ENCODE measurements at regions not wholly inside any gene's neighbourhood (a gene's known extent, or its start where the extent isn't known, plus 50 kb on each side); places are given as distances from the start of the nearest gene placed in this dataset.
A peak's percentile ranks its signal among the peaks of the same experiment; 100 is the strongest.
"Not testable (repeated sequence)": the region's sequence is repeated elsewhere in the genome, so short reads cannot be mapped to it uniquely, and the experiment has no call there.

GRCh38 chr21:22363504-22363903 lies 1365.3 kb downstream of the NCAM2 start:
- Histone ChIP-seq H3K36me3 (ENCODE audit: control insufficient read depth, insufficient read depth, low read length) (no peaks in the 10 kb centered on the region), H3K27me3 (ENCODE audit: control insufficient read depth, insufficient read depth, low read length) (no peaks in the 10 kb centered on the region), H3K27ac (ENCODE audit: low read depth, low read length) (no peak overlapping the region), H3K4me3 (ENCODE audit: low read depth, low read length) (no peak overlapping the region), H3K4me1 (ENCODE audit: control insufficient read depth, insufficient read depth, low read length) (no peaks in the 10 kb centered on the region), H3K9me3 (ENCODE audit: control insufficient read depth, insufficient read depth, low read length) (no peaks in the 10 kb centered on the region)
- 81% methylated on average over 3 of the region's 7 CpGs for WGBS (ENCODE audit: insufficient coverage)
- DNase-seq (ENCODE audit: low read depth in 4 of 6, low spot score in 6 of 6), result no peak

- H3K9me3 ChIP-seq (ENCODE audit: control insufficient read depth, insufficient read depth, low read length), result no peaks in the 10 kb centered on the region
- no peak for DNase-seq (ENCODE audit: low read depth in 4 of 6, low spot score in 6 of 6)
- 60% methylated on average over 1 of the region's 5 CpGs for WGBS (ENCODE audit: insufficient coverage)
- H3K4me3 ChIP-seq (ENCODE audit: low read depth, low read length), result no peak overlapping the region
- H3K27ac ChIP-seq (ENCODE audit: low read depth, low read length), result no peak overlapping the region
- H3K27me3 ChIP-seq (ENCODE audit: control insufficient read depth, insufficient read depth, low read length), result no peaks in the 10 kb centered on the region
- H3K4me1 ChIP-seq (ENCODE audit: control insufficient read depth, insufficient read depth, low read length), result no peaks in the 10 kb centered on the region
- no peaks in the 10 kb centered on the region for H3K36me3 ChIP-seq (ENCODE audit: control insufficient read depth, insufficient read depth, low read length)
These were observed 1366.0 kb downstream of the NCAM2 start for GRCh38 chr21:22364163-22364562.

- DNase-seq (ENCODE audit: low read depth in 4 of 6, low spot score in 6 of 6), result no peak
- Histone ChIP-seq H3K36me3 (ENCODE audit: control insufficient read depth, insufficient read depth, low read length) (no peaks in the 10 kb centered on the region), H3K4me1 (ENCODE audit: control insufficient read depth, insufficient read depth, low read length) (no peaks in the 10 kb centered on the region), H3K9me3 (ENCODE audit: control insufficient read depth, insufficient read depth, low read length) (no peaks in the 10 kb centered on the region), H3K27me3 (ENCODE audit: control insufficient read depth, insufficient read depth, low read length) (no peaks in the 10 kb centered on the region), H3K4me3 (ENCODE audit: low read depth, low read length) (no peak overlapping the region), H3K27ac (ENCODE audit: low read depth, low read length) (no peak overlapping the region)
- 6% methylated on average over 4 of the region's 7 CpGs for WGBS (ENCODE audit: insufficient coverage)
These were observed 1376.2 kb downstream of the NCAM2 start for GRCh38 chr21:22374218-22374969.

GRCh38 chr21:22377795-22378194 lies 1379.6 kb downstream of the NCAM2 start:
- not testable (repeated sequence) for H3K27ac ChIP-seq (ENCODE audit: low read depth, low read length); H3K36me3 ChIP-seq (ENCODE audit: control insufficient read depth, insufficient read depth, low read length); H3K9me3 ChIP-seq (ENCODE audit: control insufficient read depth, insufficient read depth, low read length); H3K4me1 ChIP-seq (ENCODE audit: control insufficient read depth, insufficient read depth, low read length); DNase-seq (ENCODE audit: low read depth in 4 of 6, low spot score in 6 of 6); H3K27me3 ChIP-seq (ENCODE audit: control insufficient read depth, insufficient read depth, low read length); H3K4me3 ChIP-seq (ENCODE audit: low read depth, low read length)
- no CpG with 5 or more reads among the region's 3 CpGs for WGBS (ENCODE audit: insufficient coverage)

- no peak for DNase-seq (ENCODE audit: low read depth in 4 of 6, low spot score in 6 of 6)
- H3K4me3 ChIP-seq (ENCODE audit: low read depth, low read length), result no peak overlapping the region
- no peaks in the 10 kb centered on the region for H3K9me3 ChIP-seq (ENCODE audit: control insufficient read depth, insufficient read depth, low read length)
- no peaks in the 10 kb centered on the region for H3K36me3 ChIP-seq (ENCODE audit: control insufficient read depth, insufficient read depth, low read length)
- no peaks in the 10 kb centered on the region for H3K4me1 ChIP-seq (ENCODE audit: control insufficient read depth, insufficient read depth, low read length)
- no peaks in the 10 kb centered on the region for H3K27me3 ChIP-seq (ENCODE audit: control insufficient read depth, insufficient read depth, low read length)
- H3K27ac ChIP-seq (ENCODE audit: low read depth, low read length), result no peak overlapping the region
These were observed 1395.1 kb downstream of the NCAM2 start for GRCh38 chr21:22393324-22393723.

- no peaks in the 10 kb centered on the region for H3K4me1 ChIP-seq (ENCODE audit: control insufficient read depth, insufficient read depth, low read length)
- H3K9me3 ChIP-seq (ENCODE audit: control insufficient read depth, insufficient read depth, low read length), result no peaks in the 10 kb centered on the region
- no peak overlapping the region for H3K4me3 ChIP-seq (ENCODE audit: low read depth, low read length)
- no peak for DNase-seq (ENCODE audit: low read depth in 4 of 6, low spot score in 6 of 6)
- H3K27ac ChIP-seq (ENCODE audit: low read depth, low read length), result no peak overlapping the region
- whole genome bisulfite sequencing (ENCODE audit: insufficient coverage), result 100% methylated on average over 2 of the region's 6 CpGs
- H3K27me3 ChIP-seq (ENCODE audit: control insufficient read depth, insufficient read depth, low read length), result no peaks in the 10 kb centered on the region
- no peaks in the 10 kb centered on the region for H3K36me3 ChIP-seq (ENCODE audit: control insufficient read depth, insufficient read depth, low read length)
These were observed 1397.8 kb downstream of the NCAM2 start for GRCh38 chr21:22395965-22396364.

- no peak for DNase-seq (ENCODE audit: low read depth in 4 of 6, low spot score in 6 of 6)
- Histone ChIP-seq H3K27ac (ENCODE audit: low read depth, low read length) (no peak overlapping the region), H3K4me3 (ENCODE audit: low read depth, low read length) (no peak overlapping the region), H3K27me3 (ENCODE audit: control insufficient read depth, insufficient read depth, low read length) (no peaks in the 10 kb centered on the region), H3K9me3 (ENCODE audit: control insufficient read depth, insufficient read depth, low read length) (no peaks in the 10 kb centered on the region), H3K4me1 (ENCODE audit: control insufficient read depth, insufficient read depth, low read length) (no peaks in the 10 kb centered on the region), H3K36me3 (ENCODE audit: control insufficient read depth, insufficient read depth, low read length) (no peaks in the 10 kb centered on the region)
- 80% methylated on average over 1 of the region's 1 CpG for WGBS (ENCODE audit: insufficient coverage)
These were observed 1401.7 kb downstream of the NCAM2 start for GRCh38 chr21:22399681-22400514.

- H3K27me3 ChIP-seq (ENCODE audit: control insufficient read depth, insufficient read depth, low read length), result no peaks in the 10 kb centered on the region
- H3K9me3 ChIP-seq (ENCODE audit: control insufficient read depth, insufficient read depth, low read length), result peaks cover 1% of the 10 kb centered on the region
- WGBS (ENCODE audit: insufficient coverage), result 50% methylated on average over 1 of the region's 2 CpGs
- no peak overlapping the region for H3K27ac ChIP-seq (ENCODE audit: low read depth, low read length)
- no peaks in the 10 kb centered on the region for H3K4me1 ChIP-seq (ENCODE audit: control insufficient read depth, insufficient read depth, low read length)
- DNase-seq (ENCODE audit: low read depth in 4 of 6, low spot score in 6 of 6), result no peak
- H3K36me3 ChIP-seq (ENCODE audit: control insufficient read depth, insufficient read depth, low read length), result no peaks in the 10 kb centered on the region
- no peak overlapping the region for H3K4me3 ChIP-seq (ENCODE audit: low read depth, low read length)
These were observed 1411.4 kb downstream of the NCAM2 start for GRCh38 chr21:22409571-22409970.

GRCh38 chr21:22416555-22416954 lies 1418.3 kb downstream of the NCAM2 start:
- no CpG with 5 or more reads among the region's 1 CpG for WGBS (ENCODE audit: insufficient coverage)
- peak in 1 of 6 donors; percentile 17 for DNase-seq (ENCODE audit: low read depth in 4 of 6, low spot score in 6 of 6)

More at GRCh38 chr21:22416555-22416954, 1418.3 kb downstream of the NCAM2 start:
- Histone ChIP-seq H3K9me3 (ENCODE audit: control insufficient read depth, insufficient read depth, low read length) (peaks cover 1% of the 10 kb centered on the region), H3K27me3 (ENCODE audit: control insufficient read depth, insufficient read depth, low read length) (no peaks in the 10 kb centered on the region), H3K36me3 (ENCODE audit: control insufficient read depth, insufficient read depth, low read length) (no peaks in the 10 kb centered on the region), H3K27ac (ENCODE audit: low read depth, low read length) (no peak overlapping the region), H3K4me1 (ENCODE audit: control insufficient read depth, insufficient read depth, low read length) (no peaks in the 10 kb centered on the region), H3K4me3 (ENCODE audit: low read depth, low read length) (no peak overlapping the region)

All from spinal cord (tissue), 9 donors.